PC-9 (cell line): ENCODE measurements at regions not wholly inside any gene's neighbourhood (a gene's known extent, or its start where the extent isn't known, plus 50 kb on each side); places are given as distances from the start of the nearest gene placed in this dataset.

ENCODE experiments used
- CTCF ChIP-seq: fragments of 200-600 bp; sonication (generic); conservative IDR thresholded peaks from 2 replicates; pipeline ENCODE4 v1.6.1; 2017; ENCODE audit warnings: mixed run types, antibody characterized with exemption, mild to moderate bottlenecking, moderate library complexity
- EZH2 ChIP-seq: fragments of 200-600 bp; sonication (generic); IDR thresholded peaks from 2 replicates; pipeline ENCODE4 v1.8.0; 2017; ENCODE audit warnings: antibody characterized with exemption, low read depth

DNA sequence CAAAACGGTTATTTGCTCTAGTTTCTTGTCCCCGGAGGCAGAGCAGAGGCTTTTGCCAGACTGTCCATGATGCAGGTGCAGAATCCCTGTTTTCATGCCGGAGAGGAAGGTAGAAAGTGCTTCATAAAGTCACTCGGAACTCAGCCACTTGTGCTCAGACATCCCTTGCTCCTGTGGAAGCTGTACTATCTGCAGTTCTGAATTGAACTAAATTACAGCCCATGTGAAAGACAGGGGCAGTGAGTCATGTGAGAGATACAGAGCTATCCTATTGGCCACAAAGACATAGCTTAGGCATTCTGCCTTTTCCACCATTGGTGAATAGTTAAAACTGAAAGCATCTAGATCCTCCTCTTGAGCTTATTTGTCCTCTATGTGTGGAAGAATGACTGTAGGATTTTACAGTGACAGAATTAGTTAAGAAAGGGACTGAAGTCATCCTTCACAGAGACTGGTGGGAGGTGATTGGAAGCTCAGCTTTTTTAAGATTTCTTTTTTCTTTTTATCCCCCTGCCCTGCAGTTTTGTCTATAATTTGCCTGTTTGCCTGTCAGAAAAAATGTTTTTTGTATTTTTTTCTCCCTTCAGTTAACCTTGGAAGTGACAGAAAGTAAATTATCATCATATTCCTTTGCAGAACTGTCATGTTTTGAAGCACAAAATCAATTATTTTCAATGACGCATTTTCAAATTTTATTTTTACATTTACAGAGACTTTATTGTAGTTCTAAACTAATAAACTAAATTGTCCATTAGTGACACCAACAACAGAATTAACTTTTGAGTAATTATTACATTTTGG, 298.6 kb downstream of the PTPRC start:
- TF ChIP-seq CTCF (no peak), EZH2 (no peak)
